Neural crest cell (in vitro differentiated cells): ENCODE measurements at regions not wholly inside any gene's neighbourhood (a gene's known extent, or its start where the extent isn't known, plus 50 kb on each side); places are given as distances from the start of the nearest gene placed in this dataset.

Experiments used
- DNase-seq: peaks from one replicate; pipeline ENCODE4 v3.0.0; 2021; ENCODE audit warnings: low read depth, mixed read lengths, low spot score
- H3K27ac Mint-ChIP-seq: one replicate; pipeline ENCODE4 v1.8.0; 2021; ENCODE audit warnings: mild to moderate bottlenecking, mixed read lengths; ENCODE audit not compliant: unreplicated experiment
- H3K27me3 Mint-ChIP-seq: 2 replicates; pipeline ENCODE4 v1.8.0; 2021; ENCODE audit warnings: low read depth, mild to moderate bottlenecking, mixed read lengths
- H3K36me3 Mint-ChIP-seq: 2 replicates; pipeline ENCODE4 v1.8.0; 2021; ENCODE audit warnings: low read depth, mild to moderate bottlenecking, mixed read lengths
- H3K4me1 Mint-ChIP-seq: 2 replicates; pipeline ENCODE4 v1.8.0; 2021; ENCODE audit warnings: mixed read lengths
- H3K4me3 Mint-ChIP-seq: one replicate; pipeline ENCODE4 v1.8.0; 2021; ENCODE audit warnings: mild to moderate bottlenecking, mixed read lengths
- H3K9me3 Mint-ChIP-seq: 2 replicates; pipeline ENCODE4 v1.8.0; 2021; ENCODE audit warnings: mixed read lengths
- TF ChIP-seq, protein P1 (sequence below): fragments of 200-600 bp; sonication (generic); conservative IDR thresholded peaks from 2 replicates; pipeline ENCODE4 v1.5.0; 2021; ENCODE audit warnings: antibody characterized with exemption, mild to moderate bottlenecking

GRCh38 chr18:70653671-70654070 is 364.8 kb downstream of the SOCS6 start:
- Mint-ChIP-seq H3K9me3 (peaks cover 4% of the 10 kb centered on the region), H3K27ac (no peak overlapping the region), H3K27me3 (no peaks in the 10 kb centered on the region), H3K4me3 (no peak overlapping the region), H3K4me1 (no peaks in the 10 kb centered on the region), H3K36me3 (no peaks in the 10 kb centered on the region)
- TF ChIP-seq, protein P1, sequence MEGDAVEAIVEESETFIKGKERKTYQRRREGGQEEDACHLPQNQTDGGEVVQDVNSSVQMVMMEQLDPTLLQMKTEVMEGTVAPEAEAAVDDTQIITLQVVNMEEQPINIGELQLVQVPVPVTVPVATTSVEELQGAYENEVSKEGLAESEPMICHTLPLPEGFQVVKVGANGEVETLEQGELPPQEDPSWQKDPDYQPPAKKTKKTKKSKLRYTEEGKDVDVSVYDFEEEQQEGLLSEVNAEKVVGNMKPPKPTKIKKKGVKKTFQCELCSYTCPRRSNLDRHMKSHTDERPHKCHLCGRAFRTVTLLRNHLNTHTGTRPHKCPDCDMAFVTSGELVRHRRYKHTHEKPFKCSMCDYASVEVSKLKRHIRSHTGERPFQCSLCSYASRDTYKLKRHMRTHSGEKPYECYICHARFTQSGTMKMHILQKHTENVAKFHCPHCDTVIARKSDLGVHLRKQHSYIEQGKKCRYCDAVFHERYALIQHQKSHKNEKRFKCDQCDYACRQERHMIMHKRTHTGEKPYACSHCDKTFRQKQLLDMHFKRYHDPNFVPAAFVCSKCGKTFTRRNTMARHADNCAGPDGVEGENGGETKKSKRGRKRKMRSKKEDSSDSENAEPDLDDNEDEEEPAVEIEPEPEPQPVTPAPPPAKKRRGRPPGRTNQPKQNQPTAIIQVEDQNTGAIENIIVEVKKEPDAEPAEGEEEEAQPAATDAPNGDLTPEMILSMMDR = no peak
- no peak for DNase-seq

GRCh38 chr18:70650878-70651277 is 362.0 kb downstream of the SOCS6 start:
- TF ChIP-seq, protein P1 = no peak
- Mint-ChIP-seq H3K9me3 (peaks cover 4% of the 10 kb centered on the region), H3K27ac (no peak overlapping the region), H3K27me3 (no peaks in the 10 kb centered on the region), H3K4me1 (no peaks in the 10 kb centered on the region), H3K4me3 (no peak overlapping the region), H3K36me3 (no peaks in the 10 kb centered on the region)
- no peak for DNase-seq

DNA sequence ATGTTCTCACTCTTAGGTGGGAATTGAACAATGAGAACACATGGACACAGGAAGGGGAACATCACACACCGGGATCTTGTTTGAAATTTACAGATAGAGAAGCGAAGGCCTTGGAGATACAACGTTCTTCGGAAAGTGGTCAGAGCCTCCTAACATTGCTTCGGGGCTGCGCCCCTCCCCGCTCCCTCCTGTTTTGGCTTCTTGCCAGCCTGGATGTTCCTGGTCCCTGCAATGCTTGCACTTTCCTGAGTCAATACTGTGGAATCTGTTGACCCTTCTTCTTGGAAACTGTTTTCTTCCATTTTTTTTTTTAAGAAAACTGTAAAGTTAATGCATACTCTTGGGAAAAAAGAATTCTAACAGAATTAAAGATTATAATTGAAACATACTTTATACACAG is 360.8 kb downstream of the SOCS6 start:
- no peaks in the 10 kb centered on the region for H3K4me1 Mint-ChIP-seq
- TF ChIP-seq, protein P1 = no peak
- no peak overlapping the region for H3K4me3 Mint-ChIP-seq
- H3K36me3 Mint-ChIP-seq = no peaks in the 10 kb centered on the region
- no peak overlapping the region for H3K27ac Mint-ChIP-seq
- no peak for DNase-seq
- peaks cover 4% of the 10 kb centered on the region for H3K9me3 Mint-ChIP-seq
- no peaks in the 10 kb centered on the region for H3K27me3 Mint-ChIP-seq

- no peaks in the 10 kb centered on the region for H3K36me3 Mint-ChIP-seq
- no peak overlapping the region for H3K4me3 Mint-ChIP-seq
- TF ChIP-seq, protein P1 = no peak
- H3K27me3 Mint-ChIP-seq = no peaks in the 10 kb centered on the region
- H3K4me1 Mint-ChIP-seq = peaks cover 6% of the 10 kb centered on the region
- no peak overlapping the region for H3K27ac Mint-ChIP-seq
- no peak for DNase-seq
- peaks cover under 1% of the 10 kb centered on the region for H3K9me3 Mint-ChIP-seq
Measured at GRCh38 chr18:70645971-70646370, 357.1 kb downstream of the SOCS6 start.

GRCh38 chr18:70643812-70644211 is 355.0 kb downstream of the SOCS6 start:
- DNase-seq = no peak
- TF ChIP-seq, protein P1 = no peak
- Mint-ChIP-seq H3K36me3 (no peaks in the 10 kb centered on the region), H3K9me3 (peaks cover 3% of the 10 kb centered on the region), H3K27ac (no peak overlapping the region), H3K4me3 (no peak overlapping the region), H3K4me1 (peaks cover 6% of the 10 kb centered on the region), H3K27me3 (no peaks in the 10 kb centered on the region)

DNA sequence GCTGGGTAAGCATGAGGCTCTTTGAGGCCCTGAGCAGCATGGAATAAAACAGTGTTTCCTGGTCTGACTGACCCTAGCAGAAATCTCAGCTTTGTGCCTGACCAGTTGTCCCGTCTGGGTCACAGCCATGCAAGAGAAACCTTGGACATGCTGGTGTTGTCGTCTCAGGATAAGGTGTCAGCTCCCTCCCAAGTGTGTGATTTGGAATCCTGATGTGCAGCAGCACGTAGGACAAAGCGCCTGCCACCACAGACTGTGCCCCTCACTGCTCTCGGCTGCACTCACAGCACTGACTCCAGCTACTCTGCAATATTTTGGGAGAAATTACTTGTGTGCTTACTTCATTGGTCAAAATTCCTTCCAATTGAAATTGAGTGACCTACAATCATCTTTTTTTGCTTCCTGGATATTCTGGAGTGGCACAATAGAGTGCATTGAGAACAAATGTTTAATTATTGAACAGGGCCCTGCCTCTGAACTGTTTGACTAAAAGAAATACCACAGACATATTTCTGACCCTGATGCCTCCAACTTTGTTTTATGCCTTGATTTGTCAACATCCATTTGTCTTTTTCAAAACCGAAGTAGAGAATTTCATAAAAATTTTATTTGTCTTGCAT is 352.4 kb downstream of the SOCS6 start:
- Mint-ChIP-seq H3K9me3 (peaks cover 6% of the 10 kb centered on the region), H3K36me3 (no peaks in the 10 kb centered on the region), H3K27ac (no peak overlapping the region), H3K4me3 (no peak overlapping the region), H3K27me3 (no peaks in the 10 kb centered on the region), H3K4me1 (peaks cover 6% of the 10 kb centered on the region)
- no peak for DNase-seq
- TF ChIP-seq, protein P1 = no peak
